ENCODE measurements at regions not wholly inside any gene's neighbourhood (a gene's known extent, or its start where the extent isn't known, plus 50 kb on each side); places are given as distances from the start of the nearest gene placed in this dataset.

DNA sequence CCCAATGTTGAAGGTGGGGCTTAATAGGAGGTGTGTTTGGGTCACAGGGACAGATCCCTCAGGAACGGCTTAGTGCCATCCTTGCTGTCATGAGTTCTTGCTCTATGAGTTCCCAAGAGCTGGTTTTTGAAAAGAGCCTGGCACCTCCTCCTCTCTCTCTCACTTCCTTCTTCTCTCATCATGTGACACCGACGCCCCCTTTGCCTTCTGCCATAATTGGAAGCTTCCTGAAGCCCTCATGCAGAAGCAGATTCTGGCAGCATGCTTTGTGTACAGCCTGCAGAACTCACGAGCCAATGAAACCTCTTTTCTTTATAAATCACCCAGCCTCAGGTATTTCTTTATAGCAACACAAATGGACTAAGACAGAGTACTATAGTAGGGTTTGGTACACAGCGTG lies 100.4 kb upstream of the SH3BP4 start:
- TF ChIP-seq, protein P1, sequence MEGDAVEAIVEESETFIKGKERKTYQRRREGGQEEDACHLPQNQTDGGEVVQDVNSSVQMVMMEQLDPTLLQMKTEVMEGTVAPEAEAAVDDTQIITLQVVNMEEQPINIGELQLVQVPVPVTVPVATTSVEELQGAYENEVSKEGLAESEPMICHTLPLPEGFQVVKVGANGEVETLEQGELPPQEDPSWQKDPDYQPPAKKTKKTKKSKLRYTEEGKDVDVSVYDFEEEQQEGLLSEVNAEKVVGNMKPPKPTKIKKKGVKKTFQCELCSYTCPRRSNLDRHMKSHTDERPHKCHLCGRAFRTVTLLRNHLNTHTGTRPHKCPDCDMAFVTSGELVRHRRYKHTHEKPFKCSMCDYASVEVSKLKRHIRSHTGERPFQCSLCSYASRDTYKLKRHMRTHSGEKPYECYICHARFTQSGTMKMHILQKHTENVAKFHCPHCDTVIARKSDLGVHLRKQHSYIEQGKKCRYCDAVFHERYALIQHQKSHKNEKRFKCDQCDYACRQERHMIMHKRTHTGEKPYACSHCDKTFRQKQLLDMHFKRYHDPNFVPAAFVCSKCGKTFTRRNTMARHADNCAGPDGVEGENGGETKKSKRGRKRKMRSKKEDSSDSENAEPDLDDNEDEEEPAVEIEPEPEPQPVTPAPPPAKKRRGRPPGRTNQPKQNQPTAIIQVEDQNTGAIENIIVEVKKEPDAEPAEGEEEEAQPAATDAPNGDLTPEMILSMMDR (IDR thresholded peaks at IDR 0.05), result no peak
- TF ChIP-seq POLR2A (IDR thresholded peaks at IDR 0.05), result no peak
